Mesothelial cell of epicardium (in vitro differentiated cells): ENCODE measurements at regions not wholly inside any gene's neighbourhood (a gene's known extent, or its start where the extent isn't known, plus 50 kb on each side); places are given as distances from the start of the nearest gene placed in this dataset.

Experiments
- DNase-seq, 2 experiments: peaks; one replicate each; pipeline ENCODE4 v3.0.0; 2021; ENCODE audit warnings: low spot score in 2 of 2; ENCODE audit not compliant: unreplicated experiment in 2 of 2
- H3K27ac Mint-ChIP-seq: 2 replicates; pipeline ENCODE4 v1.8.0; 2021; ENCODE audit warnings: mixed read lengths
- H3K27me3 Mint-ChIP-seq: 2 replicates; pipeline ENCODE4 v1.8.0; 2021; ENCODE audit warnings: low read depth, mixed read lengths
- H3K36me3 Mint-ChIP-seq: 2 replicates; pipeline ENCODE4 v1.8.0; 2021; ENCODE audit warnings: mixed read lengths
- H3K4me1 Mint-ChIP-seq: 2 replicates; pipeline ENCODE4 v1.8.0; 2021; ENCODE audit warnings: mixed read lengths
- H3K4me3 Mint-ChIP-seq: 2 replicates; pipeline ENCODE4 v1.8.0; 2021; ENCODE audit warnings: mild to moderate bottlenecking, moderate library complexity, mixed read lengths
- H3K9me3 Mint-ChIP-seq: 2 replicates; pipeline ENCODE4 v1.8.0; 2021; ENCODE audit warnings: mixed read lengths
- TF ChIP-seq, protein P1 (sequence below): fragments of 200-600 bp; sonication (generic); IDR thresholded peaks from one replicate; pipeline ENCODE4 v1.5.0; 2021; ENCODE audit warnings: antibody characterized with exemption; ENCODE audit not compliant: unreplicated experiment

DNA sequence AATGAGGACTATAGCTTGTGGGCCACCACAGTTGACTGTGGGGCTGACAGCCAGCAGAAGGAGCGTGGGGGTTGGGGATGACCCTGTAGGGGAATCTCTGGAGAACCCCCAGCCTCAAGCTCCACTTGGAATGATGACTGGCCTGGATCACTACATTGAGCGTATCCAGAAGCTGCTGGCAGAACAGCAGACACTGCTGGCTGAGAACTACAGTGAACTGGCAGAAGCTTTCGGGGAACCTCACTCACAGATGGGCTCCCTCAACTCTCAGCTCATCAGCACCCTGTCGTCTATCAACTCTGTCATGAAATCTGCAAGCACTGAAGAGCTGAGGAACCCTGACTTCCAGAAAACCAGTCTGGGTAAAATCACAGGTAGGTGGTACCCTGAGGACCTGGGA, 128.4 kb upstream of the DMRT1 start:
- no peaks in the 10 kb centered on the region for H3K9me3 Mint-ChIP-seq
- no peak overlapping the region for H3K4me3 Mint-ChIP-seq
- no peak for DNase-seq
- H3K36me3 Mint-ChIP-seq = peaks cover 30% of the 10 kb centered on the region
- no peak overlapping the region for H3K27ac Mint-ChIP-seq
- TF ChIP-seq, protein P1, sequence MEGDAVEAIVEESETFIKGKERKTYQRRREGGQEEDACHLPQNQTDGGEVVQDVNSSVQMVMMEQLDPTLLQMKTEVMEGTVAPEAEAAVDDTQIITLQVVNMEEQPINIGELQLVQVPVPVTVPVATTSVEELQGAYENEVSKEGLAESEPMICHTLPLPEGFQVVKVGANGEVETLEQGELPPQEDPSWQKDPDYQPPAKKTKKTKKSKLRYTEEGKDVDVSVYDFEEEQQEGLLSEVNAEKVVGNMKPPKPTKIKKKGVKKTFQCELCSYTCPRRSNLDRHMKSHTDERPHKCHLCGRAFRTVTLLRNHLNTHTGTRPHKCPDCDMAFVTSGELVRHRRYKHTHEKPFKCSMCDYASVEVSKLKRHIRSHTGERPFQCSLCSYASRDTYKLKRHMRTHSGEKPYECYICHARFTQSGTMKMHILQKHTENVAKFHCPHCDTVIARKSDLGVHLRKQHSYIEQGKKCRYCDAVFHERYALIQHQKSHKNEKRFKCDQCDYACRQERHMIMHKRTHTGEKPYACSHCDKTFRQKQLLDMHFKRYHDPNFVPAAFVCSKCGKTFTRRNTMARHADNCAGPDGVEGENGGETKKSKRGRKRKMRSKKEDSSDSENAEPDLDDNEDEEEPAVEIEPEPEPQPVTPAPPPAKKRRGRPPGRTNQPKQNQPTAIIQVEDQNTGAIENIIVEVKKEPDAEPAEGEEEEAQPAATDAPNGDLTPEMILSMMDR = no peak
- H3K4me1 Mint-ChIP-seq = peaks cover 65% of the 10 kb centered on the region
- no peaks in the 10 kb centered on the region for H3K27me3 Mint-ChIP-seq

DNA sequence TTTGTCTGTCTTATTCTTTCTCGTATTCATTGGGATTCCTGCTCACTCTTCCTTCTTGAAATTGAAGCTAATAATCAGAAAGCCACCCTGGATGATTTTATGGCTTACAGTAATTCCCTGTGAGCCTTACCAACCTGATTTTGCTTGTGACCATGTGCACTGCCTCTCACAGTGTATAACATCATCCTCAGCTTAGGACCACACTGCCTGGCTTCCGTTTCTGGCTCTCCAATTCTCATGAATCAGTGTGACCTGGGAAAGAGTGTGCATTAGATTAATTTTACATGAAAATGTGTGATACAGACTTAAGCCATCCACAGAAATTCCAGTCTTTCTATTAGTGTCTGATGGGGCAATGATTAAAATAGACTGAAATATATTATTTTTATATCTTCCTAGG, 126.8 kb upstream of the DMRT1 start:
- no peak for DNase-seq
- H3K27me3 Mint-ChIP-seq = no peaks in the 10 kb centered on the region
- peaks cover 30% of the 10 kb centered on the region for H3K36me3 Mint-ChIP-seq
- H3K9me3 Mint-ChIP-seq = no peaks in the 10 kb centered on the region
- TF ChIP-seq, protein P1 = no peak
- peaks cover 59% of the 10 kb centered on the region for H3K4me1 Mint-ChIP-seq
- H3K27ac Mint-ChIP-seq = peak overlapping the region; percentile 89
- no peak overlapping the region for H3K4me3 Mint-ChIP-seq

DNA sequence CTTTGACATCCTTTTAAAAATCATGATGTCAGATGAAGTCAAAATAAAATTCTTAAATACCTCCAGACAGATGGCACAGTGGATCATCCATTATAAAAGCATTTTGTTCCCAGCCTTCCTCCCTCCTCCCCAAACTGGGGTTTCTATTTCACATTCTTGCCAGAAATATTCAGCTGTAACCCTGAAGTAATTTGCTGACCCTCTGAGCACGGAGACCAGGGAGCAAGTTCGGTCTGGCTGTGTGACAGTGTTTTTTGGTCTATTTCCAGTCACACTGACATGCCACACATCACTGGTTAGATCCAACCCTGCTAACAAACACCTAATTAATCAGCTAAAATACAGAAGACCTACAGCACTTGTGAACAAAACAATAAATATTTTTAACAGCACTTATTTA, 126.2 kb upstream of the DMRT1 start:
- H3K9me3 Mint-ChIP-seq = no peaks in the 10 kb centered on the region
- no peak overlapping the region for H3K4me3 Mint-ChIP-seq
- H3K27ac Mint-ChIP-seq = peak overlapping the region; percentile 89
- TF ChIP-seq, protein P1 = no peak
- no peak for DNase-seq
- no peaks in the 10 kb centered on the region for H3K27me3 Mint-ChIP-seq
- peaks cover 62% of the 10 kb centered on the region for H3K4me1 Mint-ChIP-seq
- H3K36me3 Mint-ChIP-seq = peaks cover 30% of the 10 kb centered on the region

DNA sequence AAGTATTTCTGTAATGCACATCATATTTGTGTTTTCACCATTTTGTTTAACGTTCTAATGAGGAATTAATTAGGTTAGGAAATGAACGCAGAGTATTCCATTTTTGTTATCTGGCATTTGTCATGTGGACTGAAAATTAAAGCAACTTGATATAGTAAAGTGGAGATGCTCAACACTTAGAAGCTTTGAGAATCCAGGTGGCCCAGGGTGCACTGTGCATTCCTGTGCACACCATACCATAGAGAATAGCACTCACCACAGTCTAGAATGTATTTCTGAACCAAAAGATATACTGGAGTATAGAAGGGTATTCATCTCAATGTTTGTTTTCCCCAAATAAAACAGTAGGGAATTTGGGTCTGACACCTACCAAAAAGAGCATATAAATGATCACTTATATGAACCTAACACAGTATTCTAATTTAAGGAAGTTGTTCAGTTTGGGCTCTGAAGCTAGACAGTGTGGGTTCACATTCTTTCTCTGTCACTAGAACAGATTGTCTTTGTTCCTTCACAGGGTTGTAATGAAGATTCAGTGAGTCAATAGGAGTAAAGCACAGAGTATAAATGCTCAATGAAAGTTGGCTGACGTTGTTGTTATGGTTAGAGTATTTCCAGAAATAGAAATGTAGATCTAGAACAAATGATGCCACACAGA, 125.6 kb upstream of the DMRT1 start:
- DNase-seq = no peak
- H3K9me3 Mint-ChIP-seq = no peaks in the 10 kb centered on the region
- H3K27me3 Mint-ChIP-seq = no peaks in the 10 kb centered on the region
- peaks cover 64% of the 10 kb centered on the region for H3K4me1 Mint-ChIP-seq
- TF ChIP-seq, protein P1 = no peak
- peak overlapping the region; percentile 89 for H3K27ac Mint-ChIP-seq
- H3K4me3 Mint-ChIP-seq = no peak overlapping the region
- peaks cover 26% of the 10 kb centered on the region for H3K36me3 Mint-ChIP-seq

DNA sequence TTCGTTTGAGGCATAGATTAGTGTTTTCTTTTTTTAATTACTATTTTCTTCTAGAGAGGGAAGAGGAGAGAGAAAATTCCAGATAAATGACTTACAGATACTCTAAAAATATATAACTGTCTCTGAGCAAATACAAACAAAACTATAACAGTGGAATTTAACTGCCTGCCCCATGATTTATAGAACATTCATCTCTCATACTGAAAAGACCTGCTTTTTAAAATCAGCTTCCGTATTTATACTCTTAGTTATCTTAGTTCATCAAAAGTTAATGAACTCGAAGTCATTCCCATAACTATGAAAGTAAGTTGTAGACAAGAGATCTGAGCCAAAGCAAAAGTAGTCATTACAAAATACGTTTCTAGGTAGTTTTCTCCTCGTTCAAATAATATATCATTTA, 123.8 kb upstream of the DMRT1 start:
- H3K9me3 Mint-ChIP-seq = no peaks in the 10 kb centered on the region
- no peak overlapping the region for H3K4me3 Mint-ChIP-seq
- no peak for DNase-seq
- TF ChIP-seq, protein P1 = no peak
- peak overlapping the region; percentile 94 for H3K27ac Mint-ChIP-seq
- H3K36me3 Mint-ChIP-seq = peaks cover 8% of the 10 kb centered on the region
- peaks cover 71% of the 10 kb centered on the region for H3K4me1 Mint-ChIP-seq
- H3K27me3 Mint-ChIP-seq = no peaks in the 10 kb centered on the region
